Lung (tissue), 11 donors: ENCODE measurements at regions not wholly inside any gene's neighbourhood (a gene's known extent, or its start where the extent isn't known, plus 50 kb on each side); places are given as distances from the start of the nearest gene placed in this dataset.

Experiments
- ATAC-seq: fragments of 200-7000 bp; cut with Tn5 transposase; one replicate; pipeline ENCODE4 v1.9.1; 2020; ENCODE audit warnings: moderate number of reproducible peaks; ENCODE audit not compliant: insufficient read depth, low FRiP score
- DNase-seq, 3 donors: peaks; one replicate each; pipeline ENCODE4 v3.0.0-alpha.2; 2013 to 2017
- H3K27ac ChIP-seq, 2 donors: one replicate each; pipeline ENCODE4 v1.5.1; 2013; ENCODE audit warnings: mild to moderate bottlenecking in 2 of 2, moderate library complexity in 2 of 2, control low read depth in 1 of 2, inconsistent platforms in 1 of 2, low read depth in 1 of 2, low read length in 1 of 2
- H3K27me3 ChIP-seq, 3 donors: one replicate each; pipeline ENCODE4 v1.5.1; 2013; ENCODE audit warnings: low read length in 2 of 3; ENCODE audit not compliant: control insufficient read depth in 3 of 3, insufficient read depth in 3 of 3
- H3K36me3 ChIP-seq, 4 donors: one replicate each; pipeline ENCODE4 v1.5.1; 2013; ENCODE audit warnings: low read length in 4 of 4, mild to moderate bottlenecking in 1 of 4, moderate library complexity in 1 of 4; ENCODE audit not compliant: control insufficient read depth in 4 of 4, insufficient read depth in 4 of 4
- H3K4me1 ChIP-seq, 5 donors: one replicate each; pipeline ENCODE4 v1.5.1; 2013; ENCODE audit warnings: low read length in 5 of 5, mild to moderate bottlenecking in 2 of 5, moderate library complexity in 1 of 5; ENCODE audit not compliant: control insufficient read depth in 5 of 5, insufficient read depth in 5 of 5
- H3K4me3 ChIP-seq: one replicate; pipeline ENCODE4 v1.5.1; 2013; ENCODE audit warnings: mild to moderate bottlenecking, control low read depth, moderate library complexity
- H3K9ac ChIP-seq, 2 donors: one replicate each; pipeline ENCODE4 v1.5.1; 2013; ENCODE audit warnings: low read length in 2 of 2, control low read depth in 1 of 2; ENCODE audit not compliant: insufficient read depth in 1 of 2
- H3K9me3 ChIP-seq, 4 donors: one replicate each; pipeline ENCODE4 v1.5.1; 2013; ENCODE audit warnings: low read length in 3 of 4, mild to moderate bottlenecking in 1 of 4, moderate library complexity in 1 of 4; ENCODE audit not compliant: control insufficient read depth in 4 of 4, insufficient read depth in 3 of 4
- CTCF ChIP-seq: IDR thresholded peaks from 2 replicates; pipeline ENCODE4 v1.5.1; 2012; ENCODE audit warnings: mild to moderate bottlenecking; ENCODE audit errors: control extremely low read depth, extremely low read depth
- WGBS, 2 donors: extraction: QIAGEN DNeasy Blood & Tissue Kit; methylation state at CpG; one replicate each; pipeline ENCODE4 v1.1.7; 2013; 5-methylcytosine and 5-hydroxymethylcytosine counted together
- donor health status: control.
- donor health status: control.
- donor health status: Bipolar disorder and iron deficiency.
- donor health status: healthy.
- donor health status: DM: yes; HTN: yes; CAD: no.

- WGBS, 2 donors, result 88 to 92% methylated on average over 11 of the region's 11 CpGs
- Histone ChIP-seq H3K9me3 (peaks cover 0 to 6% (median 1%) of the 10 kb centered on the region in 4 donors), H3K36me3 (no peaks in the 10 kb centered on the region), H3K27me3 (no peaks in the 10 kb centered on the region), H3K4me3 (no peak overlapping the region), H3K9ac (no peak overlapping the region), H3K27ac (no peak overlapping the region), H3K4me1 (peaks cover 0 to 2% (median 0%) of the 10 kb centered on the region in 5 donors)
- no peak for DNase-seq
- ATAC-seq, result no peak
- TF ChIP-seq CTCF, result no peak
These were observed 249.5 kb upstream of the SHH start for GRCh38 chr7:156061689-156062255.

- 89 to 91% methylated on average over 15 of the region's 15 CpGs for WGBS, 2 donors
- ATAC-seq (no peak), DNase-seq (no peak)
These were observed 248.7 kb upstream of the SHH start for GRCh38 chr7:156060925-156061324.

GRCh38 chr7:156059369-156059768 lies 247.1 kb upstream of the SHH start:
- ATAC-seq, result no peak
- no peak for TF ChIP-seq CTCF
- 81 to 86% methylated on average over 9 of the region's 9 CpGs for WGBS, 2 donors
- no peaks in the 10 kb centered on the region for H3K4me1 ChIP-seq
- H3K4me3 ChIP-seq, result no peak overlapping the region
- no peak for DNase-seq
- H3K9me3 ChIP-seq, result peaks cover 0 to 6% (median 1%) of the 10 kb centered on the region in 4 donors
- no peak overlapping the region for H3K27ac ChIP-seq
- no peaks in the 10 kb centered on the region for H3K27me3 ChIP-seq
- no peaks in the 10 kb centered on the region for H3K36me3 ChIP-seq
- H3K9ac ChIP-seq, result no peak overlapping the region

More at GRCh38 chr7:156060925-156061324, 248.7 kb upstream of the SHH start:
- Histone ChIP-seq H3K4me3 (no peak overlapping the region), H3K27ac (no peak overlapping the region), H3K27me3 (no peaks in the 10 kb centered on the region), H3K9ac (no peak overlapping the region), H3K4me1 (peaks cover 0 to 2% (median 0%) of the 10 kb centered on the region in 5 donors), H3K9me3 (peaks cover 0 to 6% (median 1%) of the 10 kb centered on the region in 4 donors), H3K36me3 (no peaks in the 10 kb centered on the region)
- TF ChIP-seq CTCF, result no peak

GRCh38 chr7:156058248-156058647 lies 246.0 kb upstream of the SHH start:
- Histone ChIP-seq H3K27me3 (no peaks in the 10 kb centered on the region), H3K36me3 (no peaks in the 10 kb centered on the region), H3K4me3 (no peak overlapping the region), H3K27ac (no peak overlapping the region), H3K4me1 (no peaks in the 10 kb centered on the region), H3K9ac (no peak overlapping the region), H3K9me3 (peaks cover 0 to 6% (median 4%) of the 10 kb centered on the region in 4 donors)
- WGBS, 2 donors, result 91 to 92% methylated on average over 14 of the region's 14 CpGs
- TF ChIP-seq CTCF, result no peak
- DNase-seq, result no peak
- no peak for ATAC-seq
